COLO668 (cell line): ENCODE measurements at regions not wholly inside any gene's neighbourhood (a gene's known extent, or its start where the extent isn't known, plus 50 kb on each side); places are given as distances from the start of the nearest gene placed in this dataset.
"Not testable (repeated sequence)": the region's sequence is repeated elsewhere in the genome, so short reads cannot be mapped to it uniquely, and the experiment has no call there.

Experiments
- DNase-seq: peaks from one replicate; lab custom pipeline; 2025; ENCODE audit not compliant: unreplicated experiment; lab: John Stamatoyannopoulos, UW

DNA sequence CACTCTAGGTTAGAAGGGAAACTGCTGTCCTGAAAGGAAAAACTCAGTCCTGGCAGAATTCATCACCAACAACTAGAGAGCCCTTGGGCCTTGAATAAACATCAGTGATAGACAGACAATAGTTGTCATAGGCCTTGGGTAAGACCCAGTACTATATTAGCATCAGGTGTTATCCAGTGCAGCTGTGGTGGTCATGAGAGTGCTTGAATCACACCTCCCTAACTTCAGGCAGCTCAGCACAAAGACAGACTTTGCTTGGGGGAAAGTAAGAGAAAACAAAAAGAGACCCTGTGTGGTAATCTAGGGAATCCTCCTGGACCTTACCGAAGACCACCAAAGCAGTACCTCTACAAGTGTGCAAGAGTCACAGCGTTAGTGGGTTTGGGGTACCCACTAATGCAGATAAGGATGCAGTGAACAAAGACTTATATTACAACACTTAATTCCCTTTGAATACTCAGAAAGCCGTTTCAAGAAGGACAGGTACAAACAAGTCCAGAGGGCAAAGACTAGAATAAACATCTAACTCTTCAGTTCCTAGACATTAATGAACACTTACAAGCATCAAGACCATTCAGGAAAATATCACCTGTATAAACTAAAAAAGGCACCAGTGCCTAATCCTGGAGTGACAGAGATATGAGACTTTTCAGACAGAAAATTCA is 332.3 kb upstream of the EPHA3 start:
- no peak for DNase-seq

DNA sequence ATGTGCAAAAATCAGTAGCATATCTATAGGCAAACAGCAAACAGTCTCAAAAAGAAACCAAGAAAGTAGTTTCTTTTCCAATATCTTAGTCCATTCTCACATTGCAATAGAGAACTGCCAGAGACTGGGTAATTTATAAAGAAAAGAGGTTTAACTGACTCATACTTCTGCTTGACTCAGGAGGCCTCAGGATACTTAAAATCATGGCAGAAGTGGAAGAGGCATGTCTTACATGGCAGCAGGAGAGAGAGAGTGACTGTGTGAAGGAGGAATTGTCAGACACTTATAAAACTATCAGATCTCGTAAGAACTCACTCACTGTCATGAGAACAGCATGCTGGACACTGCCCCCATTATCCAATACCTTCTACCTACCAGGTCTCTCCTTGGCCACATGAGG is 327.9 kb upstream of the EPHA3 start:
- no peak for DNase-seq

DNA sequence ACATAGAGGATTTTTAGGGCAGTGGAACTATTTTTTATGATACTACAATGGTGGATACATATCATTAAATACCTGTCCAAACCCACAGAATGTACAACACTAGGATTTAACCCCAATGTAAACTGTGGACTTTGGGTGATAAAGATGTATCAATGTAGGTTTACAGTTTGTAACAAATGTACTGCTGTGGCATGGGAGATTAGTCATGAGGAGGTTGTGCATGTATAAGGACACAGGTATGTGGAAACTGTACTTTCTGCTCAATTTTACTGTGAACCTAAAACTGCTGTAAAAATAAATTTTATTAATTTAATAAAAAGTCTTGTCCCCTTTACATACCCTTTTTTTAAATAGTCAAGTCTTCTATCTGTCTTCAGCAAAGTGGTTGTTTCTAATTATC is 322.5 kb upstream of the EPHA3 start:
- no peak for DNase-seq

DNA sequence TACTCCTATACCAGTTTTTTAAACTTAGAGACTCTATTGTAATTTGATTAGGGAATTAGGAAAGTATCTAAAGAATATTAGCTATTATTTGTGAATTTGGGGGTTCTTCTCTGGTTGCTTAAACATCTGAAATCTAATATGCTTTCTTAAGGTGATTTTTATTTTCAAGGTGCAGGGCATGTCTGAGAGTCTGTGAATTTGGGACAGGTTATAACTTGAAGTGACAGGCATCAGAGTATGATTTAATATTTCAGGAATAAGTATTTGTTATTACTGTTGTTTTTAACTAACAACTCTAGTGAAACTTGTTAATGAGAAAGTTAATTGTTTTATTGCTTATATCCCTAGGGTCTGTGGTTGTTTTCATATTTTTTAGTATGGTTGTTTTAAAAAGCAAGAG is 321.6 kb upstream of the EPHA3 start:
- DNase-seq, result no peak

DNA sequence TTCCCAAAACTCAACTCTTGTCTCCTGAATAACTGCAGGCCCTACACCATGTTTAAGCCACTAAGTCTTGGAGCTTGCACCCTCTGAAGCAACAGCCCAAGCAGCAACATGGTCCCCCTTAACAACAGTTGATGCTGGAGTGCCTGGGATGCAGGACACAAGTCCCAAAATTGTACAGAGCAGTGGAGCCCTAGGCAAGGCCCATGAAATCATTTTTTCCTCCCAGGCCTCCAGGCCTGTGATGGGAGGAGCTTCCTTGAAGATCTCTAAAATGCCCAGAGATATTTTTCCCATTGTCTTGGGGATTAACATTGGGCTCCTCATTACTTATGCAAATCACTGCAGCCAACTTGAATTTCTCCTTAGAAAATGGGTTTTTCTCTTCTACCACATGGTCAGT is 311.9 kb upstream of the EPHA3 start:
- no peak for DNase-seq

DNA sequence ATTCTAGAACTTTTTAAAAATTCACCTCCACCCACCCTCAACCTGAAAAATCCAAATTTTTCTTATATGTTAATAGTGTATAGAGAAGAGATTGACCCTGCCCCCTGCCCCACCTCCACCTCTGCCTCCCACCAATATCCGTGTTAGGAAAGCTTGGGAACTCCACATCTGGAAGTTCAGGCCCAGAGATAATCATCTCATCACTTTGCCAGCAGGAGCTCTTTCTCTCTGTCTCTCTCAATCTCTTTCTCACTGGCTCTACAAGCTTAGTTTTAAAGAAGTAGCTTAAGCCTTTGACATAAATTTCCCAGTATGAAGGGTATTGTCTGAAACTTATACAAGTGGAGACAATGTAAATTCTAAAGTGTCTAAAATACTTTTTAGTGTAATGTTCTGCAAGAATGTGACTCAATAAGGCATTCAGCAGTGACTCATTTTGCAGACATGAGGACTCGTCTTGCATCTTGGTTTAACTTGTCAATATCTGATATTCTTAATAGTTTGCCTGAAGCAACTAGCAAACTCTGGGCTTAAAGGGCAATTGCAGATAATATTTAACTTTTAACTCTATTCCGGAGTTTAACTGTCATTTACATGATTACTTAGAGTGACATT is 299.8 kb upstream of the EPHA3 start:
- no peak for DNase-seq

DNA sequence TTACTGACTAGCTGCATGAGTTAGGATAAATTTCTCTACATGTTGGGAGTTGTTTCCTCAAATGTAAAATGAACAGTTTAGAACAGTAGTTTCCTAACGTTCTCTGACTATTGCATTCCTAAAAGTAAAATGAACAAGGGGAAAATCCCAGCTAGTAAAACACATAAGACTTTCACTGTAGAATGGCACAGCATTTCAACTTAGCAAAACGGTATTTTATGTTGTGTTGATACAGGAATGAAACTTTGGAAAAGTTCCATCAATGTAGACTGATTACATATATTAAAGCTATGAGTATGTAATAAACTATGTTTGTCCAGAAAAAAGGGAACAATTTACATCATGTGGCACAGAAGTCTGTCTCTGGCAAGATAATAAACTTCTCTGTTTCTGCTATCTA is 297.4 kb upstream of the EPHA3 start:
- DNase-seq, result no peak

DNA sequence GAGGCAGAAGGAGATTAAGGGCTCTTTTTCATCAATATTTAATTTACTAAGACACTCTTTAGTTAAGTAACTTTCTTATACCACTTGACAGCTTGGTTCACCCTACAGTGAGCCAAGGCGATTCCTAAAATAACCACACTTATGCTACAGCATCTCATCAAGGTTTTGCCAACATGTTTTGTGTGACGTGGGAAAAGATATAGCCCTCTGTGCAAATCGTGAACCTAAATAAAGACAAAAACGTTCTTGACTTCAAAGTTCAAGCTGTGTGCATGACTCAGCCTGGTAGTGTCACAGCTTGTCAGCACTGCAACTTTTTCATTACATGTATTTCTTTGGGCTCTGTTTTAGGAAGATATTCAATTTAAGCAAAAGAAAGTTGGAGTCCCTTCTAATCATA is 297.0 kb upstream of the EPHA3 start:
- DNase-seq, result no peak

DNA sequence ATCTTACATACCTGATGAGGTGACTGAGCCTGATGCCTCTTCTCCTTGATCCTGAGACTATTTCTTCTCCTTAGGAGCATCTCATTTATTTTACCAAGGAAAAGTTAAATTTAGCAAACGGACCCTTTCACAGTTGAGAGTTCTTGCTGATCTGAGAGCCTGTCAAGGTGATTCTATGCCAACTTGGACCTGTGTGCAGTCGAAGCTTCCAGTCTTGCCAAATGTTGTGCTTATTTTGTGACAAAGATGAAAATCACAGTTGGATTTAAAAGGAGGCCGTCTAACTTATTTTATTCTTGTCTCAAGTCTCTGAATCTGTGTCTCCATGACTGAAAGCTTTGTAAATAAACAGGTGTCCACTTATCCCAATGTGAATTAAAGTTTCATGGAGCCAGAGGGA is 296.3 kb upstream of the EPHA3 start:
- no peak for DNase-seq

DNA sequence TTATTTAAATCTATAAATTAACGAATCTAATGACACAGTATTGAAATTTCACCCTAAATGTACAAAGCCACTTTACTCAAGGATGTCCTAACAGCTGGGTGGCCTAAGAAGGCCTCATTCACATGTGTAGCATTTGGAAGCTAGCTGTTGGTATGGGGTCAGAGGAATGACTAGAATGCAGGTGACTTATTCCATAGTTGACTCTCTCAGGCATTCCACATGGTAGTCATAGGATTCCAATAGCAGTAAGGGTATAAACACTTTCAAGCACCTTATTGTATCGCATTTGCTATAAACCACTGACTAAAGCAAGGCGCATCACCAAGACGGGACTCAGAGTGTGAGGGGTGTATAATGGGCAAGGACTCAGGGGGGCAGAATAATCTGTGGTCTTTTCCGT is 294.8 kb upstream of the EPHA3 start:
- DNase-seq, result no peak

DNA sequence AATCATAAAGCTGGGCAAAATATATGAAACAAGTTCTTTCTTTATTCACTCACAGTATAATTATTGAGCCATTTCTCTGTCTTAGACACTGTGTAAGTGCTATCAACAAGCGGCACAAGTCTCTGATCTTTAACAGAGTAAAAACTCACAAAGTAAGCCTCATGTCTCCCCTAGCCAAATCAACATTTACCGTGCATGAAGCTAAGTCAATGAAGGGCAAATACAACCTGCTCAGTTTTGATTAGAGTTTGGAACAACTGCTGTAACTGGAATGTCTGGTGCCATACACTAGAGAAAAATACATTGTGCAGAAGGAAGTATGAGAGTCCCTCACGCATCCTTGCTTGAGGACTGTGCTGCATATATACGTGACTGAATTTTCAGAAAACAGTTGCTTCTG is 291.0 kb upstream of the EPHA3 start:
- DNase-seq, result no peak

DNA sequence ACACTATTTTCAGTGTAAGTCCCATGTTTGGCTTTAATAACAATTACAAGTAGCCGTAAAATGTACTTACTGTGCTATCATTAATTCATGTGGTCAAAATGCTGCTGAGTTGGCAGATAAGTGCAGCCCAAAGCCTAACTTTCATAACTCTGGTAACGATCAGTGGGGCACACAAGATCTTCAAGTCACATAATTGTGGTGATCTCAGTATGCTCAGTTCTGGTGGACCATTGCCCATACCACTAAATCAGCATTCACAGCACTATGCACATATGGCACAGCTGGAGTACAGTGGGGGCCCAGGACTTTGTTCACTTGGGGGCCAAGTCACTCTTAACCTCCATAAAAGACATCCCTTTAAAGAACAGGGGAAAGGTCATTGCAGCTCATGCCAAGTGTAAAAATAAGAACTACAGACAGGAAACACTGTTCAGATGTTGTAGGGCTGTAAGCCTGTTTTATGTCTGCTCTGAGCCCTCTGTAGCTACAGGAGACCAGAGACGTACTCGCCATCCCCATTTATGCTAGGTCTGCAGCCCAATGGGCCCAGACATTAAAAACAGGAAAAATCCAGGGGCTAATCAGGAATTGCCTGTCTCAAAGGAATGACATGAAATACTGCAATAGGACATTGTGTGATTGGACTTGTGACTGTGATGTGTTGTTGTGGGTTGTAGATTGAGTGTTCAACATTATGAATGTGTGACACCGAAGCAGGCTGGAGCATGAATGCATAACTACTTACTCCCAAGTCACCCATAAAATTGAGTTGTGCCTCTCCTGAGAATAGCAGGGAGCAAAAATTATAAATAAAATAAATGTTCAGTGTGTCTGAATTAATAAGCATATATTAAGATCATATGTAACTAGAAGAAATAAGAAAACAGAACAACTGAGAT is 282.5 kb upstream of the EPHA3 start:
- DNase-seq, result no peak

DNA sequence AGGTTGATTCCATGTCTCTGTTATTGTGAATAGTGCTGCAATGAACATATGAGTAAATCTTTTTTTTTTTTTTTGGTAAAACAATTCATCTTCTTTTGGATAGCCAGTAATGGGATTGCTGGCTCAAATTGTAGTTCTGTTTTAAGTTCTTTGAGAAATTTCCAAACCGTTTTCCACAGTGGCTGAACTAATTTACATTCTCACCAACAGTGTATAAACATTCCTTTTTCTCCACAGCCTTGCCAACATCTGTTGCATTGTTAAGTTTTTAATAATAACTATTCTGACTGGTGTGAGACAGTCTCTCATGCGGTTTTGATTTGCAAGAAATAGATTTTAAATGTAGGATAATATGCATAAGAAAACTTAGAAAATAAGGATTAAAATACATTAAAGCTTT is 279.0 kb upstream of the EPHA3 start:
- DNase-seq, result no peak

DNA sequence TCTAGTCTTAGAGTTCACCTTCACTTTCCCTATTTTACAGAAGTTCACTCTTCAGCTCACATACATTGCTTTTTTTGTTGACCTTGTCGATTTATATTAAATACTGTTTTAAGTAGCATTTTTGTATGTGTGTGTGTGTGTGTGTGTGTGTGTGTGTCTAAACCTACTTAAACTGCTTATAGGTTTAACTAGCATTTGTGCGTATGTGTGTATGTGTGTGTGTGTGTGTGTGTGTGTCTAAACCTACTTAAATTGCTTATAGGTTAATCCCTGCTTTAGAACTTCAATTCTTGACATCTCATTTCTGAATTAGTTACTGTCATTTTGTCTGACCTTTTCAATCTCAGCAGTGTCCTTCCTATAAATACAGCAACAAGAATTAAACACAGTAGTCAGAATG is 254.8 kb upstream of the EPHA3 start:
- no peak for DNase-seq

DNA sequence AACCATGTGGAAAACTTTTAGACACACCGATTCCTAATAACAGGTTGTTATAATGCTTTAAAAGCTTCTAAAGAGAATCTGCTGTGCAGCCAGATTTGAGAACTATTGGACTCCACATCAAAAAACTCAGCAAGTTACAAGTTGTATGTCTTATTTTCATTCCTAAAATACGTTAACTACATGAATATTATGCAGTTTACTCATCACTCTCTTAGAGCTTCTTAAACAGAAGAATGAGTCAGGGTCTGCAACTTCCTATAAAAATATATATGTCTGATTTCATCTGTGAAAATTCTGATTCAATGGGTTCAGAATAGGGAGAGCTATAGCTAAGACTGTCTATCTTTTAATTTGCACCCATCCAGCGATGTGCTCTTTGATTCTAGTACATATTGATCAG is 244.2 kb upstream of the EPHA3 start:
- DNase-seq, result no peak

DNA sequence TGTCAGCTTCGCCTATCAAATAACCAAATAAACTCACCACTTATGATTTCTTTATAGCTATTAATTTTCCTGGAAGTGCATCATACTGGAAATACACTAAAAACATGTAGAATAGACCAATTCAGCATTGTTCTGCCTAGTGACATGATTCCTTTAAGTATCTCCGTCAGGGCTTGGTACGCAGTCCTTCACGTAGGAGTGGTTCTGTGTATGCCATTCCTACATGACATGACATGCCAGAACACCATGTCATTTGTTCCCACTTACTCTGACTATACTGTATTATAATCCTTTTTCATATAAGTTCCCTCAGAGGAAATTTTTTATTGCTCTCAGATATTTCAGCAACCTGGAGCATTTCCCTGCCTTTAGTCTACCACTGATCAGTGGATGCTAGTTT is 230.7 kb upstream of the EPHA3 start:
- DNase-seq, result no peak

DNA sequence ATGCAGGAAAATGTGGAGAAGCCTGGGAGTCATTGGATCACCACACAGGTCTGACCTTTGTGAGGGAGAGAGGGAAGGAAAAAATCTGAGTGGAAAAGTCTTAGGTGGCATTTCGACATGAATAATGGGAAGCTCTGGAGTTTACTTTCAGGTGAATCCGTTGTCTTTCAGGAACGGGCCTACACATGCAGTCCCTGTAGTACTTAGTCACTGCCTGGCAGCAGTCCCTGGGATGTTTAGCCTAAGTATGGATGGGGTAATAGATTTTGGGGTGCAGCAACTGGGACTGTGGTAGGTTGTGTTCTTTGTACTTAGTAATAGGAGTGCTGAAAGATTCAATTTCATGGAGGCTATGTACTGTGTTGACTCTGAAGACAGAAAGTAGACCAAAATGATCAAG is 227.5 kb upstream of the EPHA3 start:
- DNase-seq, result no peak

DNA sequence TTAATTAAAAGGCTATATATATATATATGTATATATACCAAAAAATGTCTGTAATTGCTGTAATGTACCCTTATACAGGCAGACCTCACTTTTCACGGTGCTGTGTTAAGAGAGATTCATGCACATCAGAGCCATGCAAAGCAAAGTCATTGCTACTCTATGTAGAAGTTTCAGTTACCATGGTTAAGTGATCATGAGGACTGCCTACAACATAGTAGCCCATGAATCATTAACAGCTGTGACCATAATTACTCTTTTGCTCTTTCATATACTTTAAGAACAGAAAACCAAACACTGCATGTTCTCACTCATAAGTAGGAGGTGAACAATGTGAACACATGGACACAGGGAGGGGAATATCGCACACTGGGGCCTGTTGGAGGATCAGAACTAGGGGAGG is 225.3 kb upstream of the EPHA3 start:
- DNase-seq, result no peak

DNA sequence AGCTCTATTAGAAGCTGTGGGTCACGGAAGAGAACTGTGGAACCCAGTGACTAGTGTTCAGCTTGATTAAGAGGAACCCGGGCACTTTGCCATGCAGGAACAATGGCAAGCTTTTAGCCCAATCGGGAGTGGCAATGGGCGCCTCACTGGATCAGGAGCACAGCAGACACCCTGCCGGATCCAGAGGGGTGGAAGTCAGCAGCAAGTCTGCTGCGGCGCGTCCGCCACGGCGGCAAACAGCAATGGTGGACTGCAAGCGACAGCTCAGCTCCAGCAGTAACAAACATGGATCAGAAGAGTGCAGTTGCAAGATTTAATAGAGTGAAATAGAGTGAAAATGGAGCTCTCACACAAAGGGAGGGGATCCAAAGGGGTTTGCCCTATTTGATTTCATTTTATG is 220.8 kb upstream of the EPHA3 start:
- not testable (repeated sequence) for DNase-seq

DNA sequence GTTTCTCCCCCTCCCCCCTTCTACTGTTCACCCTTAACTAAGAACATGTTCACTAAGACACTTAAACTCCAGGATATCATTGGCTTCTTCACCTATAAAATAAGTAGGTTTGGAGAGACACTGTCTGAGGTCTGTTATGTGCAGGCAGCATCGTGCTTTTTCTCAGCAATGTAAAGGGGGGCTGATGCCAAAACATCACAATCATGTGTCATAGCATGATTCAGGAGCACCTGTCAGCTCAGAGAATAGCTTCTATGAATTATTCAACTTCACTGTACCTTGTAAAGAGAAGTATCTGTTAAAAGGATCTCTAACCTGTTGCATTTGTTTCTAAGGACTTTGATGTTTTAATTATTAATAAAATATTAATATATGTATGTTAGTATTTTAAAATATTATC is 211.4 kb upstream of the EPHA3 start:
- no peak for DNase-seq

DNA sequence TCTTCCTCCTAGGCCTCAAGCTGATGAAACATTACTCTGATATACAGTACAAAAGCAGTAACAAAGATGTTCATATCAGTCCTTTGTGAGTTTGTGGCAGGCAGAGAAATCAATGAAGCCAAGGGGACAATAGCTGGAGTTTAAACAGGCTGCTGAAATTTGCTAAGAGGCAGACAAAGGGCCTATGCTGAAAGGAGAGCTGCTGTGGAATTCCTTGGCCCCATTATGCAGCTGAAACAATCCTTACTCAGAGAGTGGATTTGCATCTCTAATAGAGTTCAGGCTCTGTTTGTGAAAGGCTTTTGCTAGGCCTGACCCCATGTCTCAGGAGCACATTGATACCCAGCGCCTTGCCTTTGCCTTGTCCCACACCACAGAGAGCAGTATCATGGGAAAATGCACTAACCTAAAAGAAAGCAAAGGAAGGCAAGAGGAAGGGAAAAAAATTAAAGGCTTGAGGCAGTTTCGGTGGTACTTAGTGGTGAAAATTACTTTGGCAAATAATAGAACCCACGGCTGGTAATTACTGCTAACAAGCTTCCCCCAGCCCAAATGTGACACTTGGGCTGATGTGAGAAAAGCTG is 195.0 kb upstream of the EPHA3 start:
- DNase-seq, result no peak

DNA sequence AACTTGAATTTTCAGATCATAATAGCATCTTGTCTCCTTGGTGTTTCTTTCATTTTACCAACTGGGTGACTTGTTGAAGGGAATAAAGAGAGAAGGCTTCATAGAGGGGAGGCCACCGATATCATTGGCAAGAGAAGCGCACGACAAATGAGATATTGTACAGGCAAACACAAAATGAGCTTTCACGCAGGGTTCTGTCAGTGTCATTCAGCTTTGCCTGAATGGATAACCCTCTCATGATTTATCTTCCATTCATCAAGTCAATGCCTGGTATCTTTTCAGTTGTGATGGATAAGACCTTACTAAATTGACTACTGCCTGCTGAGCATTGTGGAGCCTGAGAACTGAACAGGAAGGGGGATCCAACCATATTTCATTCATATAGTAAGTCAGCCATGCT is 188.6 kb upstream of the EPHA3 start:
- no peak for DNase-seq
